SK-N-SH treated with all-trans-retinoic acid at 6 μM for 48 hours (cell line): ENCODE measurements at regions not wholly inside any gene's neighbourhood (a gene's known extent, or its start where the extent isn't known, plus 50 kb on each side); places are given as distances from the start of the nearest gene placed in this dataset.

ENCODE experiments used
- ATAC-seq: fragments of 200-7000 bp; cut with Tn5 transposase; 3 replicates; pipeline ENCODE4 v1.9.1; 2020; ENCODE audit warnings: mild to moderate bottlenecking, moderate library complexity
- ARNTL ChIP-seq: fragments of 450-650 bp; formaldehyde crosslinking; IDR thresholded peaks from 2 replicates; pipeline ENCODE4 v1.5.0; 2020; ENCODE audit warnings: low read depth, mild to moderate bottlenecking, moderate library complexity, borderline replicate concordance
- BACH2 ChIP-seq: fragments of 250-450 bp; sonication (Bioruptor Pico); IDR thresholded peaks from 2 replicates; pipeline ENCODE4 v1.9.0; 2021; ENCODE audit warnings: mild to moderate bottlenecking, borderline replicate concordance
- CSDC2 ChIP-seq: fragments of 250-450 bp; sonication (Bioruptor Pico); IDR thresholded peaks from 2 replicates; pipeline ENCODE4 v1.5.0; 2020; ENCODE audit warnings: mild to moderate bottlenecking, moderate library complexity
- ESRRG ChIP-seq: fragments of 250-450 bp; sonication (Bioruptor Pico); IDR thresholded peaks from 2 replicates; pipeline ENCODE4 v1.6.1; 2021; ENCODE audit warnings: mild to moderate bottlenecking
- GLIS3 ChIP-seq: fragments of 250-450 bp; sonication (Bioruptor Pico); IDR thresholded peaks from 2 replicates; pipeline ENCODE4 v1.5.0; 2020; ENCODE audit warnings: mild to moderate bottlenecking, moderate library complexity
- ISL1 ChIP-seq: fragments of 250-450 bp; sonication (Bioruptor Pico); IDR thresholded peaks from 2 replicates; pipeline ENCODE4 v2.1.2; 2022; ENCODE audit warnings: mild to moderate bottlenecking, moderate library complexity
- OSR1 ChIP-seq: fragments of 250-450 bp; sonication (Bioruptor Pico); IDR thresholded peaks from 2 replicates; pipeline ENCODE4 v1.8.0; 2022; ENCODE audit warnings: moderate library complexity, mild to moderate bottlenecking, inconsistent platforms
- PATZ1 ChIP-seq: fragments of 250-450 bp; sonication (Bioruptor Pico); IDR thresholded peaks from 2 replicates; pipeline ENCODE4 v1.8.0; 2020; ENCODE audit warnings: mild to moderate bottlenecking, moderate library complexity, borderline replicate concordance
- PPARA ChIP-seq: fragments of 250-450 bp; sonication (Bioruptor Pico); IDR thresholded peaks from 2 replicates; pipeline ENCODE4 v1.5.0; 2020; ENCODE audit warnings: mild to moderate bottlenecking, borderline replicate concordance
- RARB ChIP-seq: fragments of 250-450 bp; sonication (Bioruptor Pico); IDR thresholded peaks from 2 replicates; pipeline ENCODE4 v1.8.0; 2021; ENCODE audit warnings: mild to moderate bottlenecking, moderate library complexity
- SNAI2 ChIP-seq: fragments of 250-450 bp; sonication (Bioruptor Pico); IDR thresholded peaks from 2 replicates; pipeline ENCODE4 v1.5.0; 2020; ENCODE audit warnings: mild to moderate bottlenecking, moderate library complexity
- TCF4 ChIP-seq: fragments of 250-450 bp; sonication (Bioruptor Pico); IDR thresholded peaks from 2 replicates; pipeline ENCODE4 v1.8.0; 2021; ENCODE audit warnings: mild to moderate bottlenecking, moderate library complexity, borderline replicate concordance
- TOX ChIP-seq: fragments of 250-450 bp; sonication (Bioruptor Pico); IDR thresholded peaks from 2 replicates; pipeline ENCODE4 v1.8.0; 2021; ENCODE audit warnings: mild to moderate bottlenecking, moderate library complexity, borderline replicate concordance
- ZC3H10 ChIP-seq: fragments of 250-450 bp; sonication (Bioruptor Pico); IDR thresholded peaks from 2 replicates; pipeline ENCODE4 v1.5.1; 2021; ENCODE audit warnings: mild to moderate bottlenecking, moderate library complexity
- ZFP3 ChIP-seq: fragments of 250-450 bp; sonication (Bioruptor Pico); IDR thresholded peaks from 2 replicates; pipeline ENCODE4 v1.5.0; 2020; ENCODE audit warnings: mild to moderate bottlenecking, moderate library complexity
- ZFP30 ChIP-seq: fragments of 450-650 bp; formaldehyde crosslinking; IDR thresholded peaks from 2 replicates; pipeline ENCODE4 v1.5.0; 2022; ENCODE audit warnings: mild to moderate bottlenecking, moderate library complexity
- ZNF565 ChIP-seq: fragments of 450-650 bp; formaldehyde crosslinking; conservative IDR thresholded peaks from 2 replicates; pipeline ENCODE4 v1.5.0; 2020; ENCODE audit warnings: low read depth, mild to moderate bottlenecking, moderate library complexity
- ZNF70 ChIP-seq: fragments of 450-650 bp; formaldehyde crosslinking; IDR thresholded peaks from 2 replicates; pipeline ENCODE4 v1.5.0; 2020; ENCODE audit warnings: mild to moderate bottlenecking, moderate library complexity
- ZNF8 ChIP-seq: fragments of 450-650 bp; formaldehyde crosslinking; IDR thresholded peaks from 2 replicates; pipeline ENCODE4 v1.5.0; 2020; ENCODE audit warnings: mild to moderate bottlenecking, moderate library complexity
- TF ChIP-seq, protein P1 (sequence below): fragments of 250-450 bp; sonication (Bioruptor Pico); IDR thresholded peaks from 2 replicates; pipeline ENCODE4 v1.8.0; 2021; ENCODE audit warnings: low read depth, mild to moderate bottlenecking, moderate library complexity, borderline replicate concordance
- TF ChIP-seq, protein P2 (sequence below): fragments of 250-450 bp; sonication (Bioruptor Pico); IDR thresholded peaks from 2 replicates; pipeline ENCODE4 v1.5.1; 2020; ENCODE audit warnings: low read depth, mild to moderate bottlenecking, moderate library complexity
- TF ChIP-seq, protein P3 (sequence below): fragments of 250-450 bp; sonication (Bioruptor Pico); IDR thresholded peaks from 2 replicates; pipeline ENCODE4 v1.5.0; 2020; ENCODE audit warnings: mild to moderate bottlenecking, moderate library complexity

- TF ChIP-seq ZNF565 (CRISPR knock-in tag): no peak
- TF ChIP-seq, protein P1, sequence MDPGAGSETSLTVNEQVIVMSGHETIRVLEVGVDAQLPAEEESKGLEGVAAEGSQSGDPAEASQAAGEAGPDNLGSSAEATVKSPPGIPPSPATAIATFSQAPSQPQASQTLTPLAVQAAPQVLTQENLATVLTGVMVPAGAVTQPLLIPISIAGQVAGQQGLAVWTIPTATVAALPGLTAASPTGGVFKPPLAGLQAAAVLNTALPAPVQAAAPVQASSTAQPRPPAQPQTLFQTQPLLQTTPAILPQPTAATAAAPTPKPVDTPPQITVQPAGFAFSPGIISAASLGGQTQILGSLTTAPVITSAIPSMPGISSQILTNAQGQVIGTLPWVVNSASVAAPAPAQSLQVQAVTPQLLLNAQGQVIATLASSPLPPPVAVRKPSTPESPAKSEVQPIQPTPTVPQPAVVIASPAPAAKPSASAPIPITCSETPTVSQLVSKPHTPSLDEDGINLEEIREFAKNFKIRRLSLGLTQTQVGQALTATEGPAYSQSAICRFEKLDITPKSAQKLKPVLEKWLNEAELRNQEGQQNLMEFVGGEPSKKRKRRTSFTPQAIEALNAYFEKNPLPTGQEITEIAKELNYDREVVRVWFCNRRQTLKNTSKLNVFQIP (CRISPR knock-in tag): no peak
- no peak for TF ChIP-seq ZC3H10 (CRISPR knock-in tag)
- no peak for TF ChIP-seq ISL1 (CRISPR knock-in tag)
- no peak for TF ChIP-seq ESRRG
- TF ChIP-seq, protein P2, sequence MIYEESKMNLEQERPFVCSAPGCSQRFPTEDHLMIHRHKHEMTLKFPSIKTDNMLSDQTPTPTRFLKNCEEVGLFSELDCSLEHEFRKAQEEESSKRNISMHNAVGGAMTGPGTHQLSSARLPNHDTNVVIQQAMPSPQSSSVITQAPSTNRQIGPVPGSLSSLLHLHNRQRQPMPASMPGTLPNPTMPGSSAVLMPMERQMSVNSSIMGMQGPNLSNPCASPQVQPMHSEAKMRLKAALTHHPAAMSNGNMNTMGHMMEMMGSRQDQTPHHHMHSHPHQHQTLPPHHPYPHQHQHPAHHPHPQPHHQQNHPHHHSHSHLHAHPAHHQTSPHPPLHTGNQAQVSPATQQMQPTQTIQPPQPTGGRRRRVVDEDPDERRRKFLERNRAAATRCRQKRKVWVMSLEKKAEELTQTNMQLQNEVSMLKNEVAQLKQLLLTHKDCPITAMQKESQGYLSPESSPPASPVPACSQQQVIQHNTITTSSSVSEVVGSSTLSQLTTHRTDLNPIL: no peak
- no peak for ATAC-seq
Observed at GRCh38 chr3:166663194-166663593, 716.9 kb downstream of the ZBBX start.

- TF ChIP-seq TOX (CRISPR knock-in tag) (no peak), ZNF565 (CRISPR knock-in tag) (no peak), ZNF70 (CRISPR knock-in tag) (no peak), TCF4 (CRISPR knock-in tag) (no peak), PATZ1 (CRISPR knock-in tag) (no peak), BACH2 (CRISPR knock-in tag) (no peak), ZFP30 (CRISPR knock-in tag) (no peak), OSR1 (no peak), ZC3H10 (CRISPR knock-in tag) (no peak), ARNTL (CRISPR knock-in tag) (no peak), RARB (CRISPR knock-in tag) (no peak), ZFP3 (CRISPR knock-in tag) (no peak)
- TF ChIP-seq, protein P1 (CRISPR knock-in tag): no peak
- TF ChIP-seq, protein P3, sequence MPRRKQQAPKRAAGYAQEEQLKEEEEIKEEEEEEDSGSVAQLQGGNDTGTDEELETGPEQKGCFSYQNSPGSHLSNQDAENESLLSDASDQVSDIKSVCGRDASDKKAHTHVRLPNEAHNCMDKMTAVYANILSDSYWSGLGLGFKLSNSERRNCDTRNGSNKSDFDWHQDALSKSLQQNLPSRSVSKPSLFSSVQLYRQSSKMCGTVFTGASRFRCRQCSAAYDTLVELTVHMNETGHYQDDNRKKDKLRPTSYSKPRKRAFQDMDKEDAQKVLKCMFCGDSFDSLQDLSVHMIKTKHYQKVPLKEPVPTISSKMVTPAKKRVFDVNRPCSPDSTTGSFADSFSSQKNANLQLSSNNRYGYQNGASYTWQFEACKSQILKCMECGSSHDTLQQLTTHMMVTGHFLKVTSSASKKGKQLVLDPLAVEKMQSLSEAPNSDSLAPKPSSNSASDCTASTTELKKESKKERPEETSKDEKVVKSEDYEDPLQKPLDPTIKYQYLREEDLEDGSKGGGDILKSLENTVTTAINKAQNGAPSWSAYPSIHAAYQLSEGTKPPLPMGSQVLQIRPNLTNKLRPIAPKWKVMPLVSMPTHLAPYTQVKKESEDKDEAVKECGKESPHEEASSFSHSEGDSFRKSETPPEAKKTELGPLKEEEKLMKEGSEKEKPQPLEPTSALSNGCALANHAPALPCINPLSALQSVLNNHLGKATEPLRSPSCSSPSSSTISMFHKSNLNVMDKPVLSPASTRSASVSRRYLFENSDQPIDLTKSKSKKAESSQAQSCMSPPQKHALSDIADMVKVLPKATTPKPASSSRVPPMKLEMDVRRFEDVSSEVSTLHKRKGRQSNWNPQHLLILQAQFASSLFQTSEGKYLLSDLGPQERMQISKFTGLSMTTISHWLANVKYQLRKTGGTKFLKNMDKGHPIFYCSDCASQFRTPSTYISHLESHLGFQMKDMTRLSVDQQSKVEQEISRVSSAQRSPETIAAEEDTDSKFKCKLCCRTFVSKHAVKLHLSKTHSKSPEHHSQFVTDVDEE (CRISPR knock-in tag): no peak
- ATAC-seq: no peak
Observed at GRCh38 chr3:166661621-166662020, 718.5 kb downstream of the ZBBX start.

DNA sequence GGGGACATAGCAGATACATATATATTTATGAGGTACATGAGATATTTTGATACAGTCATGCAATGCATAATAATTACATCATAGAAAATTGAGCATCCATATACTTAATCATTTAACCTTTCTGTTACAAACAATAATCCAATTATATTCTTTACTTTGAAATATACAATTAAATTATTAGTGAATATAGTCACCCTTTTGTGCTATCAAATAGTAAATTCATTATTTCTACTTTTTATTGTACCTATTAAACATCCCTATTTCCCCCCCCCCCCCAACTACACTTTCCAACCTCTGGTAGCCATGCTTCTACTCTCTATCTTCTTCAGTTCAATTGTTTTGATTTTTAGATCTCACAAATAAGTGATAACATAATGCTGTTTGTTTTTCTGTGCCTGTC, 719.1 kb downstream of the ZBBX start:
- ATAC-seq: no peak
- TF ChIP-seq ISL1 (CRISPR knock-in tag): no peak
- TF ChIP-seq ZFP30 (CRISPR knock-in tag): no peak
- no peak for TF ChIP-seq PPARA (CRISPR knock-in tag)
- TF ChIP-seq BACH2 (CRISPR knock-in tag): no peak
- TF ChIP-seq, protein P2: no peak
- TF ChIP-seq PATZ1 (CRISPR knock-in tag): no peak
- no peak for TF ChIP-seq CSDC2 (CRISPR knock-in tag)
- TF ChIP-seq, protein P3 (CRISPR knock-in tag): no peak
- no peak for TF ChIP-seq ZNF8 (CRISPR knock-in tag)
- no peak for TF ChIP-seq GLIS3 (CRISPR knock-in tag)
- TF ChIP-seq ARNTL (CRISPR knock-in tag): no peak
- TF ChIP-seq RARB (CRISPR knock-in tag): no peak
- TF ChIP-seq TCF4 (CRISPR knock-in tag): no peak
- no peak for TF ChIP-seq SNAI2 (CRISPR knock-in tag)
